Fibroblast of skin of left biceps (primary cell): ENCODE measurements at regions not wholly inside any gene's neighbourhood (a gene's known extent, or its start where the extent isn't known, plus 50 kb on each side); places are given as distances from the start of the nearest gene placed in this dataset.

Experiments used
- DNase-seq, 2 experiments: peaks; one replicate each; pipeline ENCODE4 v3.0.0-alpha.2; 2013; ENCODE audit warnings: low read depth in 2 of 2

GRCh38 chr4:129415004-129415403 lies 319.1 kb downstream of the C4orf33 start:
- no peak for DNase-seq

GRCh38 chr4:129420637-129421036 lies 324.7 kb downstream of the C4orf33 start:
- DNase-seq: no peak

DNA sequence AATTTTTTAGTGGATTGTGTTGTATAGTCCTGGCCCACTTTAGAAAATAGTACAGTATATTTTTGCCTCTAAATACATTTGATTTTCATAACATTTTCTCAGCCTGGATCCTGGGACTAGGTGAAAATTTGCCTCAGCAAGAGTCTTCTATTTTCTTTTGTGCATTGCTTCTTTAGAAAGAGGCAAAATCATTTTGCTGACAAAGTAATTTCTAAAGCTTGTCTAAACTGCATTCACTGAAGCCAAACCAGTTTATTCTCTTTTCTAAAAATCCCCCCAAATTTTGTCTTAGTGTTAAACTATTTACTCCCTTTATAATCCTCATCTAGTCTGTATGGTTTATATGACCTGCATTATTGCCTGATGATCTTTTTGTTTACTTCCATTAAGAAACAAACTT lies 326.3 kb downstream of the C4orf33 start:
- no peak for DNase-seq

DNA sequence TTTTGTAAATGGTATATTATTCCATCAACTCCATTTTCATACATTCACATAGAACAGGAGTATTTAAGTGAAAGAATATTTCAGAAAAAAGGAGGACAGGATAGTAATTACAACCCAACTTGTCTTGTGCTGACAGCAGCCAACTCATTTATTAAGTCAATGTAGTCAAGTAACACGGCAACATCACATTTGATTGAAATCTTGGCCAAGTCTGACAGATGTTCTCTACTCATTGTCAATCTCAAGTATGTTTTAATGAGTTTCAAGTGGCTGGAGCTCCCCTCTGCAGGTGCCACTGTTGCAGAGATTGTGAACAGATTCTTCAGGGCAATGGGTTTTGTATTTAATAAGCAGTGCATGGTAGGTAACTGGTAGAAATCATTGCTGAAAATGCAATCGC lies 332.5 kb downstream of the C4orf33 start:
- no peak for DNase-seq

GRCh38 chr4:129429581-129430320 lies 333.8 kb downstream of the C4orf33 start:
- DNase-seq: no peak

GRCh38 chr4:129437347-129437746 lies 341.4 kb downstream of the C4orf33 start:
- no peak for DNase-seq

- DNase-seq: no peak
These were observed 342.6 kb downstream of the C4orf33 start for GRCh38 chr4:129438456-129438981.

DNA sequence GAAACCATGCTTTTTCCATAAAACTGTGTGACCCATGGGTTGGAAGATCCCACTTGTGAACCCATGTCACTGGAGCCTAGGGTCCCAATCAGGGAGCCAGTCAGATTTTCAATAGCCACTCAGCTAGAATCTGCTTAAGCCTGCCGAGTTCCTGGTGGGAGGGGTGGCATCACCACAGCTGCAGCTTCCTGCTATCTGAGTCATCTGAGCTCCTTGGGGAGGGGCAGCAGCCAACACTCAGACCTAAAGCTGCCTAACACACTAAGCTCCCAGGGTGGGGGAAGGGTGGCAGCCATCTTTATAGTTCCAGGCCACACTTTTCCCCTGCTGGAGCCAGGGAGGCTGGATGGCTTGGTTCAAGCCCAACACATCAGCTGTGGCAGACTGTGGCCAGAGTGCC lies 350.1 kb downstream of the C4orf33 start:
- no peak for DNase-seq

GRCh38 chr4:129453524-129454200 lies 357.7 kb downstream of the C4orf33 start:
- DNase-seq: no peak

DNA sequence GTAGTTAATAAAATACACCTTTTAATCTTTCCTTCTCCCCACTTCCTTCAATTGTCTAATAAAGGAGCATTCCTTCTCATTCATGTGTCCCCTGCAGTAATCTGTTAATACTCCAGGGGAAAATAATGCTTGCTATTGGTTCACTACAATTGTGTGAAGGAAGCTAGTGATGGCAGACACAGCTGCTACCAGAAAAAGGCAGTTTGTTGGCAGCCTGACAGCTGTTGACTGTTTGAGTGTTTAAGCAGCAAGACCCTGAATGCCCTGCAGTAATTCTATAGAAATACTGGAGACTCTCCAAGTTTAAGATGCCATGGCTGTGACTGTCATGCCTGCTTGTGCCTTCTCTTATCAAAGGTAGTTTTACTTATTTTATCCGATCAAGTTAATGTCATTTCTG lies 359.5 kb downstream of the C4orf33 start:
- DNase-seq: no peak

DNA sequence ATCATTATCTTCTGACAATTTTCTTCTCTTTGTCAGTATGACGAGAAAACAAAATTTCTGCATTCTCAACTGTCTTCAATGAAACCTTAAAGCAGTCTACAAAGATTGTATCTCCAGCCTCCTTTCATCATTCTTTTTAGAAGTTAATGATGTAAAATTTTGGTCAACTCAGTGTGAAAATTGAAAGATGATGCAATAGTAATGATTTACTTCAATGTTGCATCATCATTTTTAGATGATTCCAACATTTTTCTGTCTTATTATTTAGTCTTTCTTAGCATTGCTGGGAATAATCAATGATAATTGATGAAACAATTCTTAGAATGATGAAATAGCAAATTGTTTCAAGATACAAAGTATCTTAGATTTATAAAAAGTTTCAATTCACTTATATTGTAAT lies 372.7 kb downstream of the C4orf33 start:
- DNase-seq: no peak

GRCh38 chr4:129474698-129475097 lies 378.7 kb downstream of the C4orf33 start:
- DNase-seq: no peak

GRCh38 chr4:129481107-129481506 lies 385.2 kb downstream of the C4orf33 start:
- DNase-seq: no peak

DNA sequence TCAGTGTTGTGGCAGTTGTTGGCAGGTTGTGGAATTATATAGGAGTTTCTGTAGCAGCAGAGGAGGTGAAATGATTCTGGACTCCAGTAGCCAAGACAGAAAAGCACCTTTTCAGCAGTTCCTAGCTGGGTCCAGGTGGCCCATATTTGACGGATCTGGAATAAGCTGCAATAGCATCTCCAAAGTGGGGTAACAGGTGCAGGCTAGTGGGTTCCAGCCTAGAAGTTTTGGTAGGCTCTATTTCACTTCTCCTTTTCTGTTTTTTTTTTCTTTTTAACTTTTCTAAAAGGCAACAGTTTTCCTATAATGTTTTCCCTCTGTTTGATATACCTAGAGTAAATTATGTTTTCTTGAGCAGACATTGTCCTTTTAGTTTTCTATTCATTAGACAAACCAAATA lies 392.5 kb downstream of the C4orf33 start:
- DNase-seq: no peak

DNA sequence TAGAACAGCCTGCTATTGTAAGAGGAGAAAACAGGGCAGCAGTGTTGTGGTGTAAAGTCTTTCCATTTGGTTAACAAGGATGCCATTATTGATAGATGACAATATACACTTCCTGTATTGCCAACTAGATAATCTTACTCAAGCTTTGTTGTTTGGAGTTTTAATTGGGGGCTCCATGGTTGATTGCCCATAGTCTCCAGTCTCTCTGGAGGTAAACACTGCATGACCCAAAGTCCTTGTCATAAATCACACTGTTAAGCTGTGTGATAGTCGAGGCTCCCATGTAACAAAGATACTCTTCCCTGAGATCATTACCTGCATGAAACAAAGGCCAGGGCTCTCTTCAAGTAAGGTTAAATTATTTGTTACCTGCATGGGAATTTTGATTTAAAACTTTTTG lies 394.6 kb downstream of the C4orf33 start:
- no peak for DNase-seq

GRCh38 chr4:129498626-129499025 lies 402.7 kb downstream of the C4orf33 start:
- no peak for DNase-seq

GRCh38 chr4:129514852-129515251 lies 418.9 kb downstream of the C4orf33 start:
- DNase-seq: no peak

- no peak for DNase-seq
These were observed 419.4 kb downstream of the C4orf33 start for GRCh38 chr4:129515356-129515755.

DNA sequence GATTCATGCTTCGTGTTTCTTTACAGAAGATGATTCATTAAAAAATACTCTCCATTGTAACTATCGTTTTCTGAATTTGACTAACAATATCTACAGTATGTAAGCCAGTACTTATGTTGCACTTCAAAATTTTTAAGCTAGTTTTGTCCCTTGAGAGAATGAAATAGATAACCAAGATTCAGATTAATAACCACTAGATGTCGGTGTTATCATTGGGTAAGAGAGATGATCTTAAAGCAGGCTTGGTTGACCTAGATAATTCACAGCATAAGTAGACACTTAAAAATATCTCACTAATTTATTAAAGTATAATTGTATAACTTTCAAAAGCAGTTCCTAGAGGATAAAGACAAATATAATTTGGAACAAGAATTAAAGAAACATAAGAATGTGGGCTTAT lies 430.9 kb downstream of the C4orf33 start:
- DNase-seq: no peak

GRCh38 chr4:129531253-129531652 lies 435.3 kb downstream of the C4orf33 start:
- DNase-seq: no peak

GRCh38 chr4:129532573-129532972 lies 436.6 kb downstream of the C4orf33 start:
- no peak for DNase-seq

DNA sequence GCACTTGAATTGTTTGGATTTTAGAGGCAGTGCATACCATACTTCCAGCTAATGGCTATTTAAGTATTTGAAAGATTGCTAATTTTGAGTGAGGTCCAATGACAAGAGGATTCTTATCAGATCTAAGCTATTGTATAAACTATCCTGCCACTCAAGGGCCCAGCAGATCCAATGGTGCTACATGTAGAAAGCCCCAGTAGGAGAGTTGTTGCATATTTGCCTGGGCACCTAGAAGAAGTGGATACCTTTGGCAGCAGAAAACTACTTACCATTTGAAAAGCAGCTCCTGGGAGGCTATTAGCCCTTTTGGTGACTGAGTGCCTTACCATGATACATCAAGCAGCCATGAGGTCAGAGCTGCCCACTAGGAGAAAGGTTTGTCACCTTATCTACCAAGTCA lies 447.3 kb downstream of the C4orf33 start:
- DNase-seq: no peak

- no peak for DNase-seq
These were observed 449.8 kb downstream of the C4orf33 start for GRCh38 chr4:129545599-129546278.
